Esophagus squamous epithelium (tissue), 5 donors: ENCODE measurements at regions not wholly inside any gene's neighbourhood (a gene's known extent, or its start where the extent isn't known, plus 50 kb on each side); places are given as distances from the start of the nearest gene placed in this dataset.

Experiments
- DNase-seq: peaks from one replicate; lab custom pipeline; 2025; lab: John Stamatoyannopoulos, UW
- H3K27ac ChIP-seq, 4 donors: fragments of 200-600 bp; sonication (generic); one replicate each; pipeline ENCODE4 v1.5.1; 2016 to 2019; ENCODE audit warnings: mild to moderate bottlenecking in 1 of 4
- H3K27me3 ChIP-seq, 4 donors: fragments of 200-600 bp; sonication (generic); 1 replicate in 3 of 4; 2 replicates in 1 of 4; pipeline versions ENCODE4 v1.5.1 to v1.6.0; 2017 to 2021; ENCODE audit warnings: antibody characterized with exemption in 1 of 4
- H3K36me3 ChIP-seq, 3 donors: fragments of 200-600 bp; sonication (generic); one replicate each; pipeline ENCODE4 v1.5.1; 2016 to 2019
- H3K4me1 ChIP-seq, 3 donors: fragments of 200-600 bp; sonication (generic); one replicate each; pipeline ENCODE4 v1.5.1; 2017 to 2019
- H3K4me3 ChIP-seq, 4 donors: fragments of 200-600 bp; sonication (generic); 1 replicate in 3 of 4; 2 replicates in 1 of 4; pipeline ENCODE4 v1.5.1; 2016 to 2019; ENCODE audit warnings: mild to moderate bottlenecking in 2 of 4, moderate library complexity in 1 of 4
- H3K9me3 ChIP-seq, 3 donors: fragments of 200-600 bp; sonication (generic); one replicate each; pipeline ENCODE4 v1.5.1; 2016 to 2019
- CTCF ChIP-seq, 6 experiments: fragments of 450-650 bp in 4 of 6; fragments of 200-600 bp in 2 of 6; sonication (generic) in 2 of 6; IDR thresholded peaks; one replicate each; pipeline ENCODE4 v1.5.1; 2016 to 2019; ENCODE audit warnings: antibody characterized with exemption in 6 of 6, mild to moderate bottlenecking in 4 of 6, moderate library complexity in 4 of 6
- POLR2A ChIP-seq, 4 donors: fragments of 450-650 bp; IDR thresholded peaks; one replicate each; pipeline ENCODE4 v1.6.1; 2017; ENCODE audit warnings: antibody characterized with exemption in 4 of 4, mild to moderate bottlenecking in 4 of 4, moderate library complexity in 3 of 4
- WGBS, 2 donors: methylation state at CpG; one replicate each; pipeline ENCODE4 v1.1.5; 2018; 5-methylcytosine and 5-hydroxymethylcytosine counted together
- intact Hi-C: fragments of 100-400 bp; cut with DNase I; formaldehyde crosslinking; loops from one replicate; pipeline ENCODE4 v1.15.0; 2022
- donor health status: DM: yes; HTN: yes; CAD: no.

GRCh38 chr13:106357198-106357597, 178.3 kb downstream of the EFNB2 start:
- no peak for DNase-seq
- 27 to 28% methylated on average over 2 of the region's 2 CpGs for WGBS, 2 donors
- Histone ChIP-seq H3K9me3 (no peaks in the 10 kb centered on the region), H3K27me3 (no peaks in the 10 kb centered on the region), H3K36me3 (no peaks in the 10 kb centered on the region), H3K4me1 (peaks cover 0 to 6% (median 0%) of the 10 kb centered on the region in 3 donors), H3K27ac (no peak overlapping the region), H3K4me3 (no peak overlapping the region)
- no peak for TF ChIP-seq CTCF (IDR thresholded peaks at IDR 0.05)
- TF ChIP-seq POLR2A (IDR thresholded peaks at IDR 0.05), result no peak
- intact Hi-C loops, result no loop called here

GRCh38 chr13:106355866-106356265, 179.6 kb downstream of the EFNB2 start:
- intact Hi-C loops, result no loop called here
- H3K4me3 ChIP-seq, result no peak overlapping the region
- H3K9me3 ChIP-seq, result no peaks in the 10 kb centered on the region
- TF ChIP-seq CTCF (IDR thresholded peaks at IDR 0.05), result no peak
- TF ChIP-seq POLR2A (IDR thresholded peaks at IDR 0.05), result no peak
- no peaks in the 10 kb centered on the region for H3K27me3 ChIP-seq
- 72 to 91% methylated on average over 4 to 6 of the region's 6 CpGs for WGBS, 2 donors
- H3K27ac ChIP-seq, result no peak overlapping the region
- DNase-seq, result no peak
- peaks cover 0 to 6% (median 0%) of the 10 kb centered on the region in 3 donors for H3K4me1 ChIP-seq
- no peaks in the 10 kb centered on the region for H3K36me3 ChIP-seq

DNA sequence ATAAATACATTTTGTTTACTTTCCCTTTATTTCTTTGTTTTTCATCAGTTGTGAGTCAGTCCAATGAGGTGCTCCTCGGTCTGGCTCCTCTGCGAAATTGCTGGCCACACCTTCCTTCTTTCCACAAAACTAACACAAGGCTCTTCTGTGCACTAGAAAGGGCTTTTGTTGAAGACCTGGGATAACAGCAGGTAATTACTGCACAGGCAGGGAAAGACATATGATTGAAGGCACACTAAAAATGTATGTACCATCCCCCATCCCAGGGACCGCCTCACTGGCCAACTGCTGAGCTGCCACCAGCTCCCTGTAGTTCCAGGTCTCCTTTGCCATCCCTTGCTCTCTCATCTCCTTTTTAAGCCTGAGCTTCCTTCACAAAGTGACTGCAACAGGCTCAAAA, 180.5 kb downstream of the EFNB2 start:
- Histone ChIP-seq H3K4me1 (peaks cover 0 to 12% (median 0%) of the 10 kb centered on the region in 3 donors), H3K9me3 (no peaks in the 10 kb centered on the region), H3K4me3 (no peak overlapping the region), H3K27me3 (no peaks in the 10 kb centered on the region), H3K27ac (no peak overlapping the region), H3K36me3 (no peaks in the 10 kb centered on the region)
- WGBS, 2 donors, result 83 to 90% methylated on average over 3 of the region's 3 CpGs
- intact Hi-C loops, result no loop called here
- TF ChIP-seq CTCF (IDR thresholded peaks at IDR 0.05), result no peak
- no peak for TF ChIP-seq POLR2A (IDR thresholded peaks at IDR 0.05)
- no peak for DNase-seq

- Histone ChIP-seq H3K27me3 (peaks cover 0 to 14% (median 0%) of the 10 kb centered on the region in 4 donors), H3K4me3 (no peak overlapping the region), H3K9me3 (no peaks in the 10 kb centered on the region), H3K4me1 (peaks cover 0 to 33% (median 8%) of the 10 kb centered on the region in 3 donors), H3K27ac (no peak overlapping the region), H3K36me3 (no peaks in the 10 kb centered on the region)
- no peak for TF ChIP-seq POLR2A (IDR thresholded peaks at IDR 0.05)
- TF ChIP-seq CTCF (IDR thresholded peaks at IDR 0.05), result no peak
- DNase-seq, result no peak
- intact Hi-C loops, result no loop called here
Measured at GRCh38 chr13:106352850-106353249, 182.6 kb downstream of the EFNB2 start.

- Histone ChIP-seq H3K4me1 (peaks cover 0 to 30% (median 8%) of the 10 kb centered on the region in 3 donors), H3K9me3 (no peaks in the 10 kb centered on the region), H3K36me3 (no peaks in the 10 kb centered on the region), H3K27me3 (peaks cover 0 to 18% (median 0%) of the 10 kb centered on the region in 4 donors), H3K4me3 (no peak overlapping the region), H3K27ac (no peak overlapping the region)
- TF ChIP-seq POLR2A (IDR thresholded peaks at IDR 0.05) (no peak), CTCF (IDR thresholded peaks at IDR 0.05) (no peak)
- intact Hi-C loops, result no loop called here
- 87 to 91% methylated on average over 5 of the region's 5 CpGs for WGBS, 2 donors
- DNase-seq, result no peak
Measured at GRCh38 chr13:106351251-106351650, 184.2 kb downstream of the EFNB2 start.
